ENCODE measurements at regions not wholly inside any gene's neighbourhood (a gene's known extent, or its start where the extent isn't known, plus 50 kb on each side); places are given as distances from the start of the nearest gene placed in this dataset.

DNA sequence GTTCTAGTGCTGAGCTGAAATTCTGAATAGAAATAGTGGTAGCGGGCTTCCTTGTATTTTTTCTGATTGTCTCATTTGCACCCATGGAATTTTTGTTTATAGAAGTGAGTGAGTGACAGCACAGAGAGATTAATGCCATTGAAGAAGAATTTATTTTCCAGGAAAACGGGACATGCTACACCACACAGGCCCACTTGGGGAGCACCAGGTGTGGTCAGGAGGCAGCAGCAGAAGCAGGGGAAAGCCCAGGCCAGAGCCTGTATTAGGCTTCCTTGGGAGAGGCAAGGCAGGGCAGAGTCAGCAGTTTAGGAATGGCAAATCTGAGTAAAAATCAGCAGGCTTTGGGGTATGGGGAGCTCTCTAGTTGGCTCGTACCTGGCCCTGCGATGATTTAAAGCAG is 88.4 kb upstream of the ATP11B start:
- Histone ChIP-seq H3K4me3 (ENCODE audit: low read depth, low read length, poor library complexity, severe bottlenecking) (no peak overlapping the region), H3K9me2 (ENCODE audit: low read depth, low read length) (no peaks in the 10 kb centered on the region), H3F3A (ENCODE audit: insufficient read depth, low read length) (no peaks in the 10 kb centered on the region), H2AFZ (ENCODE audit: low read length) (no peak overlapping the region), H3K4me2 (ENCODE audit: low read length) (no peak overlapping the region), H3K9ac (ENCODE audit: low read length) (no peak overlapping the region), H3K79me2 (ENCODE audit: insufficient read depth, low read length) (no peaks in the 10 kb centered on the region), H3K9me3 (ENCODE audit: low read length) (no peaks in the 10 kb centered on the region), H3K36me3 (ENCODE audit: insufficient read depth, low read length) (no peaks in the 10 kb centered on the region), H4K20me1 (ENCODE audit: insufficient read depth, low read length) (no peaks in the 10 kb centered on the region), H3K27me3 (ENCODE audit: insufficient read depth, low read length) (no peaks in the 10 kb centered on the region), H3K4me1 (ENCODE audit: insufficient read depth, low read length, severe bottlenecking) (no peaks in the 10 kb centered on the region), H3K27ac (ENCODE audit: low read depth, low read length, poor library complexity, severe bottlenecking) (no peak overlapping the region)
- TF ChIP-seq EZH2 (IDR thresholded peaks at IDR 0.05; ENCODE audit: borderline replicate concordance, low read length) = no peak
- TF ChIP-seq, protein P1, sequence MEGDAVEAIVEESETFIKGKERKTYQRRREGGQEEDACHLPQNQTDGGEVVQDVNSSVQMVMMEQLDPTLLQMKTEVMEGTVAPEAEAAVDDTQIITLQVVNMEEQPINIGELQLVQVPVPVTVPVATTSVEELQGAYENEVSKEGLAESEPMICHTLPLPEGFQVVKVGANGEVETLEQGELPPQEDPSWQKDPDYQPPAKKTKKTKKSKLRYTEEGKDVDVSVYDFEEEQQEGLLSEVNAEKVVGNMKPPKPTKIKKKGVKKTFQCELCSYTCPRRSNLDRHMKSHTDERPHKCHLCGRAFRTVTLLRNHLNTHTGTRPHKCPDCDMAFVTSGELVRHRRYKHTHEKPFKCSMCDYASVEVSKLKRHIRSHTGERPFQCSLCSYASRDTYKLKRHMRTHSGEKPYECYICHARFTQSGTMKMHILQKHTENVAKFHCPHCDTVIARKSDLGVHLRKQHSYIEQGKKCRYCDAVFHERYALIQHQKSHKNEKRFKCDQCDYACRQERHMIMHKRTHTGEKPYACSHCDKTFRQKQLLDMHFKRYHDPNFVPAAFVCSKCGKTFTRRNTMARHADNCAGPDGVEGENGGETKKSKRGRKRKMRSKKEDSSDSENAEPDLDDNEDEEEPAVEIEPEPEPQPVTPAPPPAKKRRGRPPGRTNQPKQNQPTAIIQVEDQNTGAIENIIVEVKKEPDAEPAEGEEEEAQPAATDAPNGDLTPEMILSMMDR (IDR thresholded peaks at IDR 0.05; ENCODE audit: low read length) = no peak

DNA sequence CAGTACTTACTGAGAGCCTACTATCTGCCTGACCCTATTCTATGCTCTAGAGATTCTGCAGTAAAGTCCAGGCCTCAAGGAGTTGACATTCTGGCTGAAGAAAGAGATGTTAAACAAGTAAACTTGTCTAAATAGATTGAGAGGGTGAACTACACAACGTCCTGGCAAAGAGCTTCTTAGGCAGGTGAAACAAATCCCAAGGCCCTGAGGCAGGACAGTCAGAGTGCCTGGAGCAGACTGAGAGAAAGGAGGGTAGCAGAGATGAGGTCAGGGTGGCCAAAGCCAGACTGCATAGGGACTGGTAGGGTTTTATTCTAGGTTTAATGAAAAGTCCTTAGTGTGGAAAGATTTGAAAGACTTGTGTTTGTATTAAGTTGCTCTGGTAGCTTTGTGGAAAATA is 84.5 kb upstream of the ATP11B start:
- H2AFZ ChIP-seq (ENCODE audit: low read length) = no peak overlapping the region
- no peaks in the 10 kb centered on the region for H3K4me1 ChIP-seq (ENCODE audit: insufficient read depth, low read length, severe bottlenecking)
- no peaks in the 10 kb centered on the region for H3K27me3 ChIP-seq (ENCODE audit: insufficient read depth, low read length)
- no peaks in the 10 kb centered on the region for H4K20me1 ChIP-seq (ENCODE audit: insufficient read depth, low read length)
- H3K79me2 ChIP-seq (ENCODE audit: insufficient read depth, low read length) = no peaks in the 10 kb centered on the region
- no peaks in the 10 kb centered on the region for H3K36me3 ChIP-seq (ENCODE audit: insufficient read depth, low read length)
- no peak overlapping the region for H3K9ac ChIP-seq (ENCODE audit: low read length)
- H3K9me3 ChIP-seq (ENCODE audit: low read length) = no peaks in the 10 kb centered on the region
- no peaks in the 10 kb centered on the region for H3K9me2 ChIP-seq (ENCODE audit: low read depth, low read length)
- no peaks in the 10 kb centered on the region for H3F3A ChIP-seq (ENCODE audit: insufficient read depth, low read length)
- no peak for TF ChIP-seq EZH2 (IDR thresholded peaks at IDR 0.05; ENCODE audit: borderline replicate concordance, low read length)
- TF ChIP-seq, protein P1 (IDR thresholded peaks at IDR 0.05; ENCODE audit: low read length) = no peak
- H3K4me3 ChIP-seq (ENCODE audit: low read depth, low read length, poor library complexity, severe bottlenecking) = no peak overlapping the region
- no peak overlapping the region for H3K4me2 ChIP-seq (ENCODE audit: low read length)
- H3K27ac ChIP-seq (ENCODE audit: low read depth, low read length, poor library complexity, severe bottlenecking) = no peak overlapping the region

DNA sequence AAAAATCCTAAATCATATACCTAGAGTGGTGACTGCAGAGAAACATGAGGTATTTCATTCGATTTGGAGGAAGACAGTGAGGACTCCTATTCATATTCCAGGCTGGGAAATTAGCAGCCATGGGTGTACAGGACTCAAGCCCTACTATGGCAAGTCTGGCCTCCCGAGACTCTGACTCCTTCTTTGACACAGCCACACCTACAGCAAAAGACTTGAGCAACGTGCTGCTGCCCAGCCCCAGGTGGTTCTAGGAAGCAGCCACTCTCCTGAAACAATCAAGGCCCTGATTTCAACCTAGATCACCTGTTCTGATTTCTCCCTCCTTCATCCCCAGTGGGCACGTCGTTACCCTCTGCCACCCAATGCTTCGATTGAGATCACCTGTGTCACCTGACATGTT is 84.0 kb upstream of the ATP11B start:
- Histone ChIP-seq H3K4me2 (ENCODE audit: low read length) (no peak overlapping the region), H3K9ac (ENCODE audit: low read length) (no peak overlapping the region), H2AFZ (ENCODE audit: low read length) (no peak overlapping the region)

More for the DNA sequence above, 84.0 kb upstream of the ATP11B start:
- Histone ChIP-seq H3K4me1 (ENCODE audit: insufficient read depth, low read length, severe bottlenecking) (no peaks in the 10 kb centered on the region), H3F3A (ENCODE audit: insufficient read depth, low read length) (no peaks in the 10 kb centered on the region), H3K79me2 (ENCODE audit: insufficient read depth, low read length) (no peaks in the 10 kb centered on the region), H3K9me3 (ENCODE audit: low read length) (no peaks in the 10 kb centered on the region), H3K4me3 (ENCODE audit: low read depth, low read length, poor library complexity, severe bottlenecking) (no peak overlapping the region), H3K36me3 (ENCODE audit: insufficient read depth, low read length) (no peaks in the 10 kb centered on the region), H3K9me2 (ENCODE audit: low read depth, low read length) (no peaks in the 10 kb centered on the region), H3K27me3 (ENCODE audit: insufficient read depth, low read length) (no peaks in the 10 kb centered on the region), H3K27ac (ENCODE audit: low read depth, low read length, poor library complexity, severe bottlenecking) (no peak overlapping the region), H4K20me1 (ENCODE audit: insufficient read depth, low read length) (no peaks in the 10 kb centered on the region)
- TF ChIP-seq, protein P1 (IDR thresholded peaks at IDR 0.05; ENCODE audit: low read length) = no peak
- no peak for TF ChIP-seq EZH2 (IDR thresholded peaks at IDR 0.05; ENCODE audit: borderline replicate concordance, low read length)

Data from OCI-LY1 (cell line).